ENCODE measurements at regions not wholly inside any gene's neighbourhood (a gene's known extent, or its start where the extent isn't known, plus 50 kb on each side); places are given as distances from the start of the nearest gene placed in this dataset.
"Not testable (repeated sequence)": the region's sequence is repeated elsewhere in the genome, so short reads cannot be mapped to it uniquely, and the experiment has no call there.

DNA sequence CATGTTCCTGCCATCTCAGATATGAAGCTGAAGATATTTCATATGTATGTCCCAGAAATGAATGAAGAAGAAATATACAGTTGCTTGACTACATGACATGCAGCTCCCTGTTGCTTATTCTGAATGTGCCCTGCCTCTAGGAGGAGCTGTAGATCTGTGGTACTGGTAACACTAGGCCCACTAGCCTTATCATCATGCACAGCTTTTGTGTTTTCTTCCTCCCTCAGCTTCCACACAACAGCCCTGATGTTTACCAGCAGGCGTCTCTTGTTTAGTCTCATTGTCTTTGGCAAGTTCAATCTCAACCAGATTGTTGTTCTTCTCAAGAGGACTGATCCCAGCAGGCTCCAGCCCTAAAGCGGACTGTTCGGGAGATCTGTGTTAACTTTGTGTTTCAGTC lies 104.8 kb downstream of the ATP6V0E2 start:
- TF ChIP-seq POLR2A (IDR thresholded peaks at IDR 0.05; ENCODE audit: low read depth, low read length); POLR2AphosphoS5 (IDR thresholded peaks at IDR 0.05; ENCODE audit: low read depth, low read length); TAF1 (IDR thresholded peaks at IDR 0.05; ENCODE audit: borderline replicate concordance, low read depth, low read length): not testable (repeated sequence)

All from GM12892 (cell line).